Breast epithelium (tissue), 3 donors: ENCODE measurements at regions not wholly inside any gene's neighbourhood (a gene's known extent, or its start where the extent isn't known, plus 50 kb on each side); places are given as distances from the start of the nearest gene placed in this dataset.

ENCODE experiments used
- POLR2A ChIP-seq: fragments of 450-650 bp; IDR thresholded peaks from one replicate; pipeline ENCODE4 v1.6.1; 2016; ENCODE audit warnings: antibody characterized with exemption, mild to moderate bottlenecking, moderate library complexity
- TF ChIP-seq, protein P1 (sequence below), 3 donors: fragments of 450-650 bp; IDR thresholded peaks; one replicate each; pipeline ENCODE4 v1.5.1; 2016 to 2017; ENCODE audit warnings: antibody characterized with exemption in 3 of 3, mild to moderate bottlenecking in 3 of 3, moderate library complexity in 3 of 3

DNA sequence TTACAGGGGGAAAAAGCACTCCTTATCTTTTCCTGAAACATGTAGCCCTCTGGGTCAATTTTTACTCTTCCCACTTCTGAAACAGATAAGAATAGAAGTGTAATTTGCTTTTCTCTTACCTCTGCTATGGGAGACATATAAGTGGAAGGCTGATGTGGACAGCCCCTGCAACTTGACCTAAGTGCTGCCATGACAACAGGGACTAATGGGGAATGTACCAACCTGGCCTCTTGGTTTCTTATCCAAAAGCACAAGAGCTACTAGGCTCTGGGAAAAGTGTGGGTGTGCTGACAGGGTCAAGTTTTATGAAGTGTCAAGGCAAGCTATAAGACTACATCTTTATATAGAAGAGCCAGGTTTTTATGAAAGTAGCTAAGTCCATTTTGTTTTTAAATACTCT, 1246.5 kb downstream of the OTOL1 start:
- TF ChIP-seq, protein P1, sequence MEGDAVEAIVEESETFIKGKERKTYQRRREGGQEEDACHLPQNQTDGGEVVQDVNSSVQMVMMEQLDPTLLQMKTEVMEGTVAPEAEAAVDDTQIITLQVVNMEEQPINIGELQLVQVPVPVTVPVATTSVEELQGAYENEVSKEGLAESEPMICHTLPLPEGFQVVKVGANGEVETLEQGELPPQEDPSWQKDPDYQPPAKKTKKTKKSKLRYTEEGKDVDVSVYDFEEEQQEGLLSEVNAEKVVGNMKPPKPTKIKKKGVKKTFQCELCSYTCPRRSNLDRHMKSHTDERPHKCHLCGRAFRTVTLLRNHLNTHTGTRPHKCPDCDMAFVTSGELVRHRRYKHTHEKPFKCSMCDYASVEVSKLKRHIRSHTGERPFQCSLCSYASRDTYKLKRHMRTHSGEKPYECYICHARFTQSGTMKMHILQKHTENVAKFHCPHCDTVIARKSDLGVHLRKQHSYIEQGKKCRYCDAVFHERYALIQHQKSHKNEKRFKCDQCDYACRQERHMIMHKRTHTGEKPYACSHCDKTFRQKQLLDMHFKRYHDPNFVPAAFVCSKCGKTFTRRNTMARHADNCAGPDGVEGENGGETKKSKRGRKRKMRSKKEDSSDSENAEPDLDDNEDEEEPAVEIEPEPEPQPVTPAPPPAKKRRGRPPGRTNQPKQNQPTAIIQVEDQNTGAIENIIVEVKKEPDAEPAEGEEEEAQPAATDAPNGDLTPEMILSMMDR (IDR thresholded peaks at IDR 0.05): no peak
- TF ChIP-seq POLR2A: no peak
